Superior temporal gyrus (tissue), 1 donor: ENCODE measurements at regions not wholly inside any gene's neighbourhood (a gene's known extent, or its start where the extent isn't known, plus 50 kb on each side); places are given as distances from the start of the nearest gene placed in this dataset.

Experiments
- DNase-seq: peaks from one replicate; pipeline ENCODE4 v3.0.0-alpha.2; 2016; ENCODE audit errors: extremely low spot score

DNA sequence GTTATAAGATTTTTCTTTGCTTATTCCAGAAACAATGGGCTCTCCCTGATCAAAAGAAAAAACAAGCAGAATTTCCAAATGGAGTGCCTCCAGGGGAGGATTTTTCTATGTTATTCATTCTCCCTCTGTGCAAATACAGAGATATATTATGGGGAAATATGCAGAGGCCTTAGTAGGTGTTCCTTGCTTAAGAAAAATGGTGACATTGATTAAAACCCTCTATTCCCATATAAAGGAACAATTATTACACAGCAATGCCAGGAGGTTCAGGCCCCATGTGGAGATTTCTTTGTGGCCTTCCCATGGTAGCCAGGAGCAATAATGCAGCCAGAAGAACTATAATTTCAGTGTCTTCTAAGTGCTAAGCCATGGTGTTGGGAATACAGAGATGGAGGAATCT is 255.9 kb upstream of the CXCR4 start:
- DNase-seq = no peak

DNA sequence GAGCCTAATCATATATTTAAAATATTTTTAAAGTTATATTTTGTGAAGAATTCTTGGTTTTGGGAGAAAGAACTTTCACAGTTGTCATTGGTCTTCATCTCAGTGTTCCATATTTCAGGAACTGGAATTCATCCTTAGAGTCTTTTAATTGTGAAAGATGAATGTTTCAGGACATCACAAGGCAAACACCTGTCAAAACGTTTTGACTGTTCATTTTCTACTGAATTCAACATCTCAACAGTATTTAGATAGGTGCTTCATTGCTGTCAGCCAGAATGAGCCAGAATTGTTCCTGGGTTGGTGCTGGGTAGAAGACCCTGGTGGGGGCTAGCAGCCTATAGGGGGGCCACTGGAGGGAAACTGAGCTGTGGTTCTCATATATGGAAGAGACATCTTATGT is 255.1 kb upstream of the CXCR4 start:
- no peak for DNase-seq

GRCh38 chr2:136363900-136364299 is 246.0 kb upstream of the CXCR4 start:
- DNase-seq = peak; percentile 57

DNA sequence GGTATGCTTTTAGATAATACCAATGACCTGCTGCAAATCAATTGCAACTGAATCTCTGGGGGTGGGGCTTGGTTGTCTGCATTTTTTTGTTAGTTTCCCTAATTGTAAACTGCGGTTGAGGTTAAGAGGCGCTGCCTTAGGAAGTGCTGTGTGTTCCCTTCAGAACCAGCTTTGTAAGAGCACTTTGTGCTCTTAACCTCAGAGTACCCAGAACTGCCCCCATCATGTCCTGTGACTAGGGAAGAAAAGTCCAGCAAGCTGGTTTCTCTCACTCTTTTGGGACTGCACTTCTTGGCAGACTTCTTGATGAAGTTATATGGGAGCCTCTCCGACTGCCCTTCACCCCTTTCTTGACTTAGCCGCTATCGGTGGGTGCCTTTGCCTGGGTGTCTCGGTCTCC is 245.5 kb upstream of the CXCR4 start:
- no peak for DNase-seq

- no peak for DNase-seq
Observed at GRCh38 chr2:136362676-136363390, 244.9 kb upstream of the CXCR4 start.

GRCh38 chr2:136361521-136361920 is 243.6 kb upstream of the CXCR4 start:
- DNase-seq = no peak

- DNase-seq = no peak
Observed at GRCh38 chr2:136360790-136361189, 242.8 kb upstream of the CXCR4 start.

DNA sequence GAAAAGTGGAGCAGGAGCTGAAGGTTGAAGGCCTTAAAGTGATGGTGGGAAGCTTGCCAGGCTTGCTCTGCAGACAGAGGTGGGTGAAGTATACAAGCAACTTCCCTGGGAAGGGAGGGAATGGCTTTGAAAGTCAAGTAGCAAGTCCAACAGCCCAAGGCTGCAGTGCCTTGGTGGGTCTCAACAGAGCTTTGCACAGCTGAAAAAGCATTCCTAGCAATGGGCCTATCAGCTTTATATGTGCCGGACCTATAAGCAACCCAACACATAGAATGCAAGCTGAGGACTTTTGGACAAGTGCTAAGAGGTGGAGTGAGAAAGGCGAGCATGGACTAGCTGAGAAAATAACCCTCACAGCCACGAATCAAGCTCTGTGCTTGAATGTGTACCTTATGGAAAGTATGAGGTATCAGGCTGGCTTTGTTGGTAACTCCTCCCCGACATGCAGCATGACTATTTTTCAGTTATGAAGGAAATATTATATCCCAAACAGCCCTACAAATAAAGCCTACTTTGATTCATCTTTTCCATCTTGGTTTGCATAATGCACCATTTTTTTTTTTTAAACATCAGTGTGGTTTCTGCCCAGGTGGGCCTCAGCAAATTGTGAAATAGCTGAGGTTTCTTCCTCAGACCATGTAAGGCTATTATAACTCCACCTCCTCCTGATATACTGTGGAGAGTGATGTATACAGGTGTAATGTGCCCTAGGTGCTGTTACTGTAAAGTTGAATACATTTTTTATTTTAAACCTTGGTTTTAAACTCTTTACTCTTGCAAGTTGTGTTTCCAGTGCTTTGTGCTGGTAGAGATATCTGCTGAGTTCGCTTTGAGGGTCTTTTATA is 241.4 kb upstream of the CXCR4 start:
- no peak for DNase-seq

DNA sequence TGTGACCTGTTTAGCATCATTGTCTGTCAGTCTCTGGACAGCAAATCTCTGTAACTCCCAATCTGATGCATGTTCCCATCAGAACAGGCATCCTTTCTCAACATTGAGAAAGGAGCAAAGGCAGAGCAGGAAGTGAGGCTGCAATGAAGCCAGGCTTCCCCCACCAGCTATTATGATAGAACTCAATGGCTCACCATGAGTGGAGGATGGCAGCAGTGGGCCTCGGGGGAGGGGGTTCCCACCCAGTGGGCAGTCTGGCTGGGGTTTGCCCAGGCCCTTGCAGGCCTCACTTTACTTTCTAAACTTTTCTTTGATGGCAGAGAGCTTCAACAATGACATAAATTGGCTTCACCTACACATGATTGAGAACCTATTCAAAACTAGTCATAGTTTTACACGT is 240.6 kb upstream of the CXCR4 start:
- DNase-seq = no peak

- no peak for DNase-seq
Observed at GRCh38 chr2:136357007-136357380, 239.0 kb upstream of the CXCR4 start.

DNA sequence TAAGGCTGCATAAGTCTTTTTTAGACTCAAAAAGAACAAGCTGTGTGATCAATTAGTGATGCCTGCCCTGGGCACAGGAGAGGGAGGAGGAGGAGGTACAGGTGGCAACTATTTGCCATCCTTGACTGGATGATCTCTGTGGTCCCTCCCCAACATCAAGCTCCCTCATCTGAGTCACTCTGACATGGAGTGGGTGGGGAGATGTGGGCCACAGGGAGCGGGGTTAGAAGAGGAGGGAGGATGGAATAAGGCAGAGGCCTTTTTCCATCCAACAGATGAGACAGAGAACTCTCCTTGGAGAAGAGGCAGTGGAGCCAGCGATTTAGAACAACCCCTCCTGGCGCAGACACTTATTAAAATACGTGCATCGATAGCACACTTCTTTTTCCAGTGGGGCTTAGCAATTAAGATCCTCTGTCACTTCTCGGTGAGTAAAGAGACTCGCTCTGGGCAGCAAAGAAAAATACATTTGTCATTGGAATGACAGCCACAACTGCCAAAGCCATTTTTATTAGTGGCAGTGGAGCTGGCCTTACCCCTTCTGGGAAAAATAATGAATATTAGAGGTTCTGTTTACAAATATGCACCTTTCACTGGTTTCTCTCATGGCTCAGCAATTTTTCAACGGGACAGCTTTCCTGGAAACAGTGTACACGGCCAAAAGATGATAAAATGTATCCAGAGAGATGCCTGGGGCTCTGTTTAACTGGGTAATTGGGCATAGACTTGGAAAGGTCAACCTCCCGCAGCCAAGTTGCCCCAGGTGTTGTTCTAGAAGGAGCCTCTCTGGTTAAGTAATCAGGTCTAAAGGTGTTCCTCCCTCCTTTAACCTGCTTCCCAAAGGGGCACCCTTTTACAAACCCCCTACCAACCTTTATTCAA is 238.4 kb upstream of the CXCR4 start:
- DNase-seq = no peak

DNA sequence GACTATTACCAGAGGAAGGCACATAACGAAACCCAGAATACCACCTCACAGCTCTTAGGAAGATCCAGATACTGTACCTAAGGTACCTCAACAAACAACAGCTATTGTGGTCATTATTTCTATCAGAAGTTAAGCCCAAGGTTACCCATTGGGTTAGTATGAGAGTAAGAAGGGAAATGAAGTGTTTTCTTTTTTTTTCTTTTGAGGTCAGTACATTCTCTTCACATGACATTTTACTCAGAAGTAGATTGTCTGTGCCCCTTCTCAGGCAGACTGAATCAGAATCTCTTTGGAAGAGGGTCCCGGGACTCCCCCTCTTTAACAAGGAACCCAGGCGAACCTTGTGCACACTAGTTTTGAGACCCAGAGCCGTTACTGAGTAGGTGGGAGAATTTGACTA is 233.7 kb upstream of the CXCR4 start:
- DNase-seq = no peak

GRCh38 chr2:136347981-136348380 is 230.0 kb upstream of the CXCR4 start:
- no peak for DNase-seq

DNA sequence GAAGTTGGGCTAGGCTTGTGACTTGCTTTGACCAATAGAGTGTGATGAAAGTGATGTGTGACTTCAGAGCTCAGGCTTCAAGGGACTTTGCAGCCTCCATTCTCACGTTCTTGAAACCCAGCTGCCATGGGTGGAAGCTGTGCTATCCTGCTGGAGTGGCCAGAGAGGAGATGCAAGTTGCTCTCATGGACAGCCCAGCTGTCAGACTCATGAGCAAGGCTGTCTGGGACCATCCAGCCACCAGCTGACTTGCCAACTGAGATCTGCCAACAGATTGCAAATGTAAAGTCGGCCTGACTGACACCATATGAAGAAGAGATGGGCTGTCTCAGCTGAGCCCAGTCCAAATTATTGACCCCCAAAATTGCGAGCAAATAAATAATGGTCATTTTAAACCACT is 226.4 kb upstream of the CXCR4 start:
- DNase-seq = no peak

- no peak for DNase-seq
Observed at GRCh38 chr2:136342138-136342537, 224.2 kb upstream of the CXCR4 start.

- DNase-seq = no peak
Observed at GRCh38 chr2:136334967-136335366, 217.0 kb upstream of the CXCR4 start.

- no peak for DNase-seq
Observed at GRCh38 chr2:136332436-136333095, 214.6 kb upstream of the CXCR4 start.

DNA sequence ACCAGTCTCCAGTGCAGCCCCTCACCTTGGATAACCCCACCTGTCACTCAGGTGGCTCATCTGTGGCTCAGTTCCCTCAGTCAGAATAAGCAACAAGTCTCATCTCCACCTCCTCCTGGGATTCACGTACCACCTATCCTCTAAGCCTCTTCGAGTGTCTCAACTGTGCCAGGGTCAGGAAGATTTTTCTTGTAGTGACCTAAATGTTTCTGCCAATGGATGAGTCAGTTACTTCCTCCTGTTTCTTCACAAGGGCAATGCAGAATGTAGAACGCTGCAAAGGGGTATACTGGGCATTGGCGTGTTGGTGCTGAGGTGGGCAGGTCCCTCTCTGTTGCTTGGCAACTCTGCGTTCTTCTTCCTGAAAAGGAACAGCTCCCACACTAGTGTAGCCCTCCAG is 213.3 kb upstream of the CXCR4 start:
- no peak for DNase-seq

DNA sequence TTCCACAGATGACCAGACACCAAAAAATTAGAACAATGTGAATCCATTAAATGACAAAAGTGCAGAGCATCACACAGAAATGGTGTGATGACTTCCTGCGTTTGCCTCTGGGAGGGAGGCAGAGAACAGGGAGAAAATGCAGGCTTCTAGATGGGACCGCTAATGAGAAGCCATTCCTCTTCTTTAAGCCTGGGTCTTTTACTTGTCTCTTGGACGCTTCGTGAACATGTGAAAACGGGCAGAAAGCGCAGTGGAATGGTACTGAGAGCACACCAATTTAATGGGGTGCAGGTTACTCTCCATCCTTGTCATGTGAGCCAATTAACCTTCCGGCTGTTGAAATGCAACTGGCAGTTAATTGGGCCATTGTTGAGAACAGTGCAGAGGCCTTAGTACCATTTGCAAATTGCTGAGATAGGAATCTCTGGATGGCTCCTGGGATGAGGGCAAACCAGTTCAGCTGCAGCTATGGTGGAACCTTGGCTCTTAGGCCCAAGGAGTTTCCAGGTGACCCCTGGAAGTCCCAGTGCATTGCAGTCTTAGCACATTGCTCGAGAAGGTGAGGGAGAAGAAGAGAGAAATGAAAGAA is 210.4 kb upstream of the CXCR4 start:
- no peak for DNase-seq

DNA sequence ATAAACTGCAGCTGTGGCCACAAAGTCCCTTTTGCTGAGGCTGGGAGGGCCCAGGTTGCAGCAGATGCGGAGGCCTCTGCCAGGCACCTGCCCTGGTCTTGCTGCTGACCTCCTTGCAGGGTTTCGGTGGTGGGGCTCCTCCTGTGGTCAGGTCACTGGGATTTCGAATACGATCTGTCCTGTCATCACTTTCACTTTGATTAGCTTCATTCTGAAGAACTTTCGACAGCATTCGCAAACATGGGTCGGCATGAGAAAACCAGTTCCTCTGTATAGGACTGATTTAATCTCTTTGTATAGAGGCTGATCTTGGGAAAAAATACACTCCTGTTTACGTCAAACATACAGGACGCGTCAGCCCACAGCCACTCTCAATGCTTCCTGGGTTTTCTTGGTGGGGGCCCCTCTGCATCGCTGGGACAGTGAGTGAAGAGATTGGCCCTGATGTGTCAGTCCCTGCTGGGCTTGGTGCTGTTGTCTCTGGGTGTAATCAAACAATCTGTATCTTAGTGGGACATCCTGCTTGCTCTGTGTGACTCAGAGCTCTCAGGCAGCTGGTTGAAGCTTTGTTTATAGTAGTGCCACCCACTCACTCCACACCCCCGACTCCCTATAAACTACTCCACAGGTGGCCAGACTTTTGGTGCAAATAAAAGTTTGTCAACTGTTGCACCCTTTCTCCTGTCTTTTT is 209.4 kb upstream of the CXCR4 start:
- no peak for DNase-seq

- no peak for DNase-seq
Observed at GRCh38 chr2:136325844-136326331, 207.9 kb upstream of the CXCR4 start.
